GM19043 (cell line): ENCODE measurements at regions not wholly inside any gene's neighbourhood (a gene's known extent, or its start where the extent isn't known, plus 50 kb on each side); places are given as distances from the start of the nearest gene placed in this dataset.
"Not testable (repeated sequence)": the region's sequence is repeated elsewhere in the genome, so short reads cannot be mapped to it uniquely, and the experiment has no call there.

Experiments used
- ATAC-seq: cut with Tn5 transposase; IDR thresholded peaks from one replicate; pipeline ENCODE4 v1.9.1; 2021; ENCODE audit warnings: low read depth; ENCODE audit not compliant: unreplicated experiment

DNA sequence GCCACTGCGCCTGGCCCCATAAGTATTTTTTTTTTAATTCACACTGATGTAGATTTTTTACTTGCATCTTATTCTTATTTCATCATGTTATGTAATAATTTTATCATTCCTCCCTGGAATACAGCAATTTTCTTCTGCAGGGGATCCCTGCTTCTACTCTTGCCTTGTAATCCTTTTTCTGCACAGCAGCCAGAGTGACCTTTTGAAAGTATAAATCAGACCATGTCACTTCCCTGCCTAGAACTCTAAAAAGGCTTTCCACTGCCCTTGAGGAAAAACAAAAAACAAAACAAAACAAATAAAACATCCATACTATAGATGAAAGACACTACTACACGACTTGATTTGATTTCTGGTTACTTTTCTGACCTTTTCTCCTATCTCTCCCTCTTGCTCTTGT, 1334.7 kb downstream of the REEP3 start:
- ATAC-seq, result no peak

- ATAC-seq, result no peak
Observed at GRCh38 chr10:64859911-64860310, 1338.7 kb downstream of the REEP3 start.

- no peak for ATAC-seq
Observed at GRCh38 chr10:64863836-64864235, 1342.6 kb downstream of the REEP3 start.

- no peak for ATAC-seq
Observed at GRCh38 chr10:64867501-64867962, 1346.3 kb downstream of the REEP3 start.

GRCh38 chr10:64873088-64873487, 1351.9 kb downstream of the REEP3 start:
- no peak for ATAC-seq

GRCh38 chr10:64873959-64874358, 1352.8 kb downstream of the REEP3 start:
- no peak for ATAC-seq

DNA sequence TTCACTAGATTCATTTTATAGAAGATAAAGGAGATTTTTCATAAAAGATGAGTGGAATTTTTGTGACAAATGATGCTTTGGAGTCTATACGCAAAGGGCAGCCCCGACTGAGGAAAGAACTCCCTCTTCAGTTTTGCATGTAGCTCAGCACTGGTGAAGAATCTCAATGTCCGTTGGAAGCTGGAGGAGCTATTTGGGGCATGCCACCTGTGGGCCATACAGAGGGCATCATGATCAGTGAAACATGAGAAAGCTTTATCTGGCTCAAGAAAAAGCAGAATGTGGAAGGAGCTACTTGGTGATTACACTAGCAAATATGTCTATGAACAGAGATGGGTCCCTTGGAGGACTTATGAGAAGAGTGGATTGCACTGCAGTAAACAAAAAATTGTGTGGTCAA, 1359.3 kb downstream of the REEP3 start:
- ATAC-seq, result no peak

GRCh38 chr10:64881257-64881656, 1360.1 kb downstream of the REEP3 start:
- ATAC-seq, result no peak

GRCh38 chr10:64896582-64896981, 1375.4 kb downstream of the REEP3 start:
- ATAC-seq, result no peak

DNA sequence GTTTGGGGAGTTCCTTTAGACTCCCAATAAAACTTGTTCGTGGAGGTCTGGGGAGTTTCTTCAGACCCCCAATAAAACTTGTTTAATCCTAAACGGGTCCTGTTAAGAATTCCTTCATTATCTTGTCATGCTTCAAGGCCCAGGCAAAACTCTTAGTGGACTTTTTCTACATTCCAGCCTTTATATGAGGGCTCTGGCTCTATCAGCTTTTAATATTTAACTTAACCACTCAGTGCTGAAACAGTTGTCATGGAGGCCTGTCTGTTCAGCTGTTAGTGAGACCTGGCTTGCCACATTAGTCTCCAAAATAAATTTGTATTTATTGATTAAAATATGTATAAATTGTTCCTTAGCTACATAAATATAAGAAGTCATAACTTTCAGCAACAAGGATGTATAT, 1385.1 kb downstream of the REEP3 start:
- not testable (repeated sequence) for ATAC-seq

- ATAC-seq, result not testable (repeated sequence)
Observed at GRCh38 chr10:64924306-64924705, 1403.1 kb downstream of the REEP3 start.

DNA sequence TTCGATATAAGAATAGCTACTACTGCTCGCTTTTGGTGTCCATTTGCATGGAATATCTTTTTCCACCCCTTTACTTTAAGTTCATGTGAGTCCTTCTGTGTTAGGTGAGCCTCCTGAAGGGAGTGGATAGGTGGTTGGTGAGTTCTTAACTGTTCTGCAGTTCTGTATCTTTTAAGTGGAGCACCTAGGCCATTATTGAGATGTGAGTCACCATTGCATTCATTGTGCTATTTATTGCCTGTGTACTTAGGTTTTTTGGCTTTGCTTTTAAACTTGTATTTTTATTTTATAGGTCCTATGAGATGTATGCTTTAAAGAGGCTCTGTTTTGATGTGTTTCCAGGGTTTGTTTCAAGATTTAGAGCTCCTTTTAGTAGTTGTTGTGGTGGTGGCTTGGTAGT, 1430.8 kb downstream of the REEP3 start:
- ATAC-seq, result no peak

- ATAC-seq, result no peak
Observed at GRCh38 chr10:64956441-64956840, 1435.2 kb downstream of the REEP3 start.

- no peak for ATAC-seq
Observed at GRCh38 chr10:64959116-64959515, 1437.9 kb downstream of the REEP3 start.

GRCh38 chr10:64959883-64960282, 1438.7 kb downstream of the REEP3 start:
- ATAC-seq, result no peak

- ATAC-seq, result no peak
Observed at GRCh38 chr10:64973391-64973790, 1452.2 kb downstream of the REEP3 start.

- ATAC-seq, result no peak
Observed at GRCh38 chr10:64976150-64976549, 1454.9 kb downstream of the REEP3 start.

- no peak for ATAC-seq
Observed at GRCh38 chr10:64977915-64978314, 1456.7 kb downstream of the REEP3 start.

DNA sequence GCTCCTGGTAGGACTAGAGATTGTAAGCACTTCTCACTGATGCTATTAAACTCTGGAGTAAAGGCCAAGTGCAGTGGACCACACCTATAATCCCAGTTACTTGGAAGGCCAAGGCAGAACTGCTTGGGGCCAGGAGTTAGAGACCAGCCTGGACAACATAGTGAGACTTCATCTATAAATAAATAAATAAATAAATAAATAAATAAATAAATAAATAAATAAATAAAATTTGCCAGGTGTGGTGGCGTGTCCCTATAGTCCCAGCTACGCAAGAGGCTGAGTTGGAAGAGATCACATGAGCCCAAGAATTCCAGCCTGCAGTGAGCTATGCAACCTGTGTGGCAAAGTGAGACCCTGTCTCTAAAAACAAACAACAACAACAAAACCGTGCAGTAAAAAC, 1475.7 kb downstream of the REEP3 start:
- no peak for ATAC-seq

DNA sequence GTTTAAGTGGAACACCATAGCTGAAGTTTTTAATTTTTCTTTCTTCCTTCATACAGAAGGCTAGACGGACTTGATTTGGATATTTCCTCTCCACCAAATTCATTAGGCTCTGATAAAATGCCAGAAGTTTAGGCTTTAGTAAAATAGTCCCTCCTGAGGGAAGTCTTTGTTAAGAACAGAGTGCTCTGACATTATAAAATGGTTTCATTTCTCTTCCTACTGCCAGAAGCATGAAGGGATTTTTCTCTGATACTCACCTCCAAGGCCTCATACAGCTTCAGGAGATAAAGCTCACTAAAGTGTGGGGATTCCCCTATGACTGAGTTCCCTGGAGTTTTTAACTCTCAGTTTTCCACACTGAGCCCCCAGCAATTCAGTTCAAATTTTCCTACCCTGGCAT, 1489.6 kb downstream of the REEP3 start:
- ATAC-seq, result no peak

DNA sequence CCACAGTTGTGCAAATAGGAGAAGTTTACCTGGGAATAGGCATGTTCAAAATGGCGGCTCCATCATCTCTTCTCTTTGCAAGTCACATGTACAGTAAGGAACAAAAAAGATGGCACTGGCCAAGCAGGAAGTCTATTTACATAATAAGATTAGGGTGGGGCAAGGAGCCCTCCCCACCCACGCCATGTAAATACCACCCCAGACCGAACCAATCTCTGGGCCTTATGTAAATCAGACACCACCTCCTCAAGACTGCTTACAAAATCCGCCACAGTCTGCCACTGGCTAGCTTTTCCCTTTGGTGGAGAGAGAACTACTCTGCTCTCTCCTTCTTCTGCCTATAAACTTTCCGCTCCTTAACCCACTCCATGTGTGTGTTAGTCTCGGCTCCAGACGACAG, 1496.3 kb downstream of the REEP3 start:
- ATAC-seq, result no peak

GRCh38 chr10:65024886-65025285, 1503.7 kb downstream of the REEP3 start:
- ATAC-seq, result no peak

- no peak for ATAC-seq
Observed at GRCh38 chr10:65030263-65030662, 1509.1 kb downstream of the REEP3 start.
